Endothelial cell (in vitro differentiated cells): ENCODE measurements at regions not wholly inside any gene's neighbourhood (a gene's known extent, or its start where the extent isn't known, plus 50 kb on each side); places are given as distances from the start of the nearest gene placed in this dataset.

Experiments used
- DNase-seq: peaks from one replicate; pipeline ENCODE4 v3.0.0; 2021; ENCODE audit warnings: low spot score
- H3K27ac Mint-ChIP-seq: one replicate; pipeline ENCODE4 v1.8.0; 2021; ENCODE audit warnings: mixed read lengths, inconsistent platforms; ENCODE audit not compliant: unreplicated experiment
- H3K27me3 Mint-ChIP-seq: one replicate; pipeline ENCODE4 v1.8.0; 2021; ENCODE audit warnings: mild to moderate bottlenecking, moderate library complexity, mixed read lengths, inconsistent platforms; ENCODE audit not compliant: unreplicated experiment
- H3K36me3 Mint-ChIP-seq: one replicate; pipeline ENCODE4 v1.8.0; 2021; ENCODE audit warnings: mild to moderate bottlenecking, low read depth, mixed read lengths, inconsistent platforms; ENCODE audit not compliant: unreplicated experiment
- H3K4me1 Mint-ChIP-seq: one replicate; pipeline ENCODE4 v1.8.0; 2021; ENCODE audit warnings: mild to moderate bottlenecking, mixed read lengths, inconsistent platforms; ENCODE audit not compliant: unreplicated experiment
- H3K4me3 Mint-ChIP-seq: one replicate; pipeline ENCODE4 v1.8.0; 2021; ENCODE audit warnings: mild to moderate bottlenecking, mixed read lengths, inconsistent platforms; ENCODE audit not compliant: unreplicated experiment
- H3K9me3 Mint-ChIP-seq: one replicate; pipeline ENCODE4 v1.8.0; 2021; ENCODE audit warnings: mixed read lengths, inconsistent platforms; ENCODE audit not compliant: unreplicated experiment
- CTCF ChIP-seq: fragments of 200-600 bp; sonication (generic); IDR thresholded peaks from one replicate; pipeline ENCODE4 v1.5.0; 2021; ENCODE audit warnings: antibody characterized with exemption; ENCODE audit not compliant: unreplicated experiment

GRCh38 chr4:11605597-11605996 is 176.9 kb upstream of the HS3ST1 start:
- no peak for TF ChIP-seq CTCF
- DNase-seq = no peak
- Mint-ChIP-seq H3K4me1 (no peaks in the 10 kb centered on the region), H3K27me3 (no peaks in the 10 kb centered on the region), H3K9me3 (no peaks in the 10 kb centered on the region), H3K4me3 (no peak overlapping the region), H3K27ac (no peak overlapping the region), H3K36me3 (no peaks in the 10 kb centered on the region)

GRCh38 chr4:11604821-11605220 is 176.1 kb upstream of the HS3ST1 start:
- no peak for TF ChIP-seq CTCF

GRCh38 chr4:11603591-11604194 is 175.0 kb upstream of the HS3ST1 start:
- no peak for DNase-seq
- no peak for TF ChIP-seq CTCF
- Mint-ChIP-seq H3K36me3 (no peaks in the 10 kb centered on the region), H3K4me1 (no peaks in the 10 kb centered on the region), H3K9me3 (no peaks in the 10 kb centered on the region), H3K4me3 (no peak overlapping the region), H3K27ac (no peak overlapping the region), H3K27me3 (no peaks in the 10 kb centered on the region)

More at GRCh38 chr4:11604821-11605220, 176.1 kb upstream of the HS3ST1 start:
- no peak overlapping the region for H3K27ac Mint-ChIP-seq
- no peak overlapping the region for H3K4me3 Mint-ChIP-seq
- no peaks in the 10 kb centered on the region for H3K36me3 Mint-ChIP-seq
- no peaks in the 10 kb centered on the region for H3K27me3 Mint-ChIP-seq
- H3K4me1 Mint-ChIP-seq = no peaks in the 10 kb centered on the region
- DNase-seq = no peak
- no peaks in the 10 kb centered on the region for H3K9me3 Mint-ChIP-seq

GRCh38 chr4:11602606-11603340 is 174.1 kb upstream of the HS3ST1 start:
- Mint-ChIP-seq H3K4me1 (no peaks in the 10 kb centered on the region), H3K27me3 (no peaks in the 10 kb centered on the region), H3K36me3 (no peaks in the 10 kb centered on the region), H3K4me3 (no peak overlapping the region), H3K27ac (no peak overlapping the region), H3K9me3 (no peaks in the 10 kb centered on the region)
- no peak for TF ChIP-seq CTCF
- no peak for DNase-seq

- no peak for DNase-seq
- Mint-ChIP-seq H3K36me3 (no peaks in the 10 kb centered on the region), H3K4me1 (no peaks in the 10 kb centered on the region), H3K27me3 (no peaks in the 10 kb centered on the region), H3K9me3 (no peaks in the 10 kb centered on the region), H3K4me3 (no peak overlapping the region), H3K27ac (no peak overlapping the region)
- no peak for TF ChIP-seq CTCF
Observed at GRCh38 chr4:11599064-11599463, 170.4 kb upstream of the HS3ST1 start.
